Fibroblast of pulmonary artery (primary cell): ENCODE measurements at regions not wholly inside any gene's neighbourhood (a gene's known extent, or its start where the extent isn't known, plus 50 kb on each side); places are given as distances from the start of the nearest gene placed in this dataset.
"Not testable (repeated sequence)": the region's sequence is repeated elsewhere in the genome, so short reads cannot be mapped to it uniquely, and the experiment has no call there.

ENCODE experiments used
- DNase-seq: peaks from one replicate; pipeline ENCODE4 v3.0.0-alpha.2; 2010; ENCODE audit warnings: low read depth
- H3K4me3 ChIP-seq: replicated peaks from 2 replicates; pipeline ENCODE4 v1.5.1; 2011; ENCODE audit warnings: low read depth, mild to moderate bottlenecking, control low read depth, low read length, moderate library complexity
- CTCF ChIP-seq: IDR thresholded peaks from 2 replicates; pipeline ENCODE4 v1.5.1; 2011; ENCODE audit warnings: mild to moderate bottlenecking, control low read depth, low read length, inconsistent platforms; ENCODE audit errors: missing control alignments

- TF ChIP-seq CTCF = no peak
- no peak for DNase-seq
Measured at GRCh38 chr5:165030971-165031370, 1525.6 kb downstream of the MAT2B start.

GRCh38 chr5:165031371-165031770, 1526.0 kb downstream of the MAT2B start:
- no peak for DNase-seq
- TF ChIP-seq CTCF = no peak
- no peak overlapping the region for H3K4me3 ChIP-seq

More at GRCh38 chr5:165030971-165031370, 1525.6 kb downstream of the MAT2B start:
- no peak overlapping the region for H3K4me3 ChIP-seq

DNA sequence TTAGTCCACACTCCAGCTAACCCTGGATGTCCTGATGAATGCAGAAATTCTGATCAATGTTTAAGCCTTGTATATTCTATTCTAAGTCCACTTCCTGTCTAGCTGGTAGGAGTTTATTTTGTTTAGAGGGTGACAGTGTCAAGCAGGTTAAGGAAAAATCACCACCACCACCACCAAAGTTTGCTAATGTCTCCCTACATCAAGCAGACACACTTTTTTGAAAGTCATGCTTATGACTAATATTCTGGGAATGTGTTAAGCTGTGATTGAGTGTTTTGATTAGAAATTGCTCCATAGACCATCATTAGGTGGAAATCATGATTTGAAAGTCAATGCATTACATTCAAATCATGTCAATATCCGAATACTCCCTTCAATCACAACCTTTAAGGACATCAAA, 1530.1 kb downstream of the MAT2B start:
- no peak overlapping the region for H3K4me3 ChIP-seq
- no peak for TF ChIP-seq CTCF
- no peak for DNase-seq

- H3K4me3 ChIP-seq = no peak overlapping the region
- DNase-seq = no peak
- TF ChIP-seq CTCF = no peak
Measured at GRCh38 chr5:165039748-165040147, 1534.3 kb downstream of the MAT2B start.

- DNase-seq, H3K4me3 ChIP-seq: not testable (repeated sequence)
Measured at GRCh38 chr5:165045941-165046340, 1540.5 kb downstream of the MAT2B start.

GRCh38 chr5:165055476-165055875, 1550.1 kb downstream of the MAT2B start:
- DNase-seq = no peak
- no peak for TF ChIP-seq CTCF
- H3K4me3 ChIP-seq = no peak overlapping the region

- no peak for TF ChIP-seq CTCF
- no peak for DNase-seq
Measured at GRCh38 chr5:165057145-165057544, 1551.7 kb downstream of the MAT2B start.

More at GRCh38 chr5:165057145-165057544, 1551.7 kb downstream of the MAT2B start:
- H3K4me3 ChIP-seq = no peak overlapping the region
